ENCODE measurements at regions not wholly inside any gene's neighbourhood (a gene's known extent, or its start where the extent isn't known, plus 50 kb on each side); places are given as distances from the start of the nearest gene placed in this dataset.

GRCh38 chr13:22143671-22144070 is 472.8 kb downstream of the FGF9 start:
- H3K9me3 Mint-ChIP-seq, result peaks cover 2% of the 10 kb centered on the region
- DNase-seq, result no peak
- TF ChIP-seq CTCF (conservative IDR thresholded peaks at IDR 0.05), result no peak
- Histone ChIP-seq H3K4me3 (ENCODE audit: low read length) (no peak overlapping the region), H3K4me1 (ENCODE audit: control insufficient read depth, insufficient read depth, low read length) (no peaks in the 10 kb centered on the region), H3K36me3 (ENCODE audit: control insufficient read depth, insufficient read depth, low read length) (no peaks in the 10 kb centered on the region), H3K27me3 (ENCODE audit: control insufficient read depth, insufficient read depth, low read length, poor library complexity, severe bottlenecking) (no peaks in the 10 kb centered on the region), H3K9ac (ENCODE audit: extremely low read depth, low read length, poor library complexity, severe bottlenecking) (no peak overlapping the region), H3K27ac (ENCODE audit: low read depth, low read length) (no peak overlapping the region), H3K9me3 (ENCODE audit: control insufficient read depth, low read length) (no peaks in the 10 kb centered on the region)
- H3K27me3 Mint-ChIP-seq (ENCODE audit: insufficient read depth), result no peaks in the 10 kb centered on the region
- H3K27ac Mint-ChIP-seq, result no peak overlapping the region
- 75 to 79% methylated on average over 1 of the region's 1 CpG for WGBS, 2 experiments (ENCODE audit: insufficient coverage in 1 of 2, insufficient read length in 1 of 2)
- H3K4me3 Mint-ChIP-seq, result no peak overlapping the region
- H3K36me3 Mint-ChIP-seq (ENCODE audit: low read depth), result no peaks in the 10 kb centered on the region
- no peaks in the 10 kb centered on the region for H3K4me1 Mint-ChIP-seq

- H3K4me1 ChIP-seq (ENCODE audit: control insufficient read depth, insufficient read depth, low read length), result no peaks in the 10 kb centered on the region
- Mint-ChIP-seq H3K9me3 (peaks cover 2% of the 10 kb centered on the region), H3K4me3 (no peak overlapping the region), H3K27ac (no peak overlapping the region), H3K4me1 (no peaks in the 10 kb centered on the region), H3K36me3 (ENCODE audit: low read depth) (no peaks in the 10 kb centered on the region), H3K27me3 (ENCODE audit: insufficient read depth) (no peaks in the 10 kb centered on the region)
- H3K27ac ChIP-seq (ENCODE audit: low read depth, low read length), result no peak overlapping the region
- TF ChIP-seq CTCF (conservative IDR thresholded peaks at IDR 0.05), result no peak
- DNase-seq, result no peak
- H3K27me3 ChIP-seq (ENCODE audit: control insufficient read depth, insufficient read depth, low read length, poor library complexity, severe bottlenecking), result no peaks in the 10 kb centered on the region
- H3K9ac ChIP-seq (ENCODE audit: extremely low read depth, low read length, poor library complexity, severe bottlenecking), result no peak overlapping the region
- 96 to 100% methylated on average over 1 to 2 of the region's 2 CpGs for WGBS, 2 experiments (ENCODE audit: insufficient coverage in 1 of 2, insufficient read length in 1 of 2)
- no peak overlapping the region for H3K4me3 ChIP-seq (ENCODE audit: low read length)
- H3K9me3 ChIP-seq (ENCODE audit: control insufficient read depth, low read length), result no peaks in the 10 kb centered on the region
- H3K36me3 ChIP-seq (ENCODE audit: control insufficient read depth, insufficient read depth, low read length), result no peaks in the 10 kb centered on the region
Measured at GRCh38 chr13:22144806-22145205, 473.9 kb downstream of the FGF9 start.

GRCh38 chr13:22148187-22148586 is 477.3 kb downstream of the FGF9 start:
- no peaks in the 10 kb centered on the region for H3K9me3 ChIP-seq (ENCODE audit: control insufficient read depth, low read length)
- WGBS, 2 experiments (ENCODE audit: insufficient coverage in 1 of 2, insufficient read length in 1 of 2), result 92 to 95% methylated on average over 2 to 3 of the region's 3 CpGs
- no peak for DNase-seq
- H3K4me1 ChIP-seq (ENCODE audit: control insufficient read depth, insufficient read depth, low read length), result no peaks in the 10 kb centered on the region
- peaks cover 2% of the 10 kb centered on the region for H3K4me1 Mint-ChIP-seq
- TF ChIP-seq CTCF (conservative IDR thresholded peaks at IDR 0.05), result no peak
- no peak overlapping the region for H3K4me3 ChIP-seq (ENCODE audit: low read length)
- no peaks in the 10 kb centered on the region for H3K36me3 ChIP-seq (ENCODE audit: control insufficient read depth, insufficient read depth, low read length)
- H3K27ac Mint-ChIP-seq, result no peak overlapping the region
- no peaks in the 10 kb centered on the region for H3K27me3 ChIP-seq (ENCODE audit: control insufficient read depth, insufficient read depth, low read length, poor library complexity, severe bottlenecking)
- no peaks in the 10 kb centered on the region for H3K27me3 Mint-ChIP-seq (ENCODE audit: insufficient read depth)
- peaks cover 2% of the 10 kb centered on the region for H3K9me3 Mint-ChIP-seq
- H3K4me3 Mint-ChIP-seq, result no peak overlapping the region
- H3K27ac ChIP-seq (ENCODE audit: low read depth, low read length), result no peak overlapping the region
- H3K9ac ChIP-seq (ENCODE audit: extremely low read depth, low read length, poor library complexity, severe bottlenecking), result no peak overlapping the region
- no peaks in the 10 kb centered on the region for H3K36me3 Mint-ChIP-seq (ENCODE audit: low read depth)
